ENCODE measurements at regions not wholly inside any gene's neighbourhood (a gene's known extent, or its start where the extent isn't known, plus 50 kb on each side); places are given as distances from the start of the nearest gene placed in this dataset.

- 88% methylated on average over 38 of the region's 47 CpGs; no CpG with 5 or more reads in 1 of the 2 experiments for WGBS, 2 experiments (ENCODE audit: extremely low coverage in 2 of 2, insufficient read length in 1 of 2)
- Histone ChIP-seq H3K4me3 (ENCODE audit: insufficient read depth, low read depth, low read length) (no peak overlapping the region), H2AFZ (replicated peaks; ENCODE audit: low read length, poor library complexity) (no peak overlapping the region), H3K9me3 (ENCODE audit: control insufficient read depth, insufficient read depth, low read length) (peaks cover 30% of the 10 kb centered on the region), H2AK9ac (replicated peaks; ENCODE audit: low read depth, low read length, poor library complexity) (no peak overlapping the region), H4K20me1 (ENCODE audit: insufficient read depth, low read length) (no peaks in the 10 kb centered on the region), H3K36me3 (ENCODE audit: control insufficient read depth, insufficient read depth, low read length) (no peaks in the 10 kb centered on the region), H3K4me1 (ENCODE audit: control insufficient read depth, insufficient read depth, low read length) (no peaks in the 10 kb centered on the region), H3K4me2 (ENCODE audit: low read depth, low read length) (no peak overlapping the region), H3K79me1 (ENCODE audit: low read depth in 1 of 2, low read length in 2 of 2) (no peaks in the 10 kb centered on the region), H2BK15ac (ENCODE audit: low read depth, low read length) (no peak overlapping the region), H3K9ac (ENCODE audit: low read depth, low read length) (no peak overlapping the region), H3K4ac (ENCODE audit: low read depth, low read length) (no peak overlapping the region), H3K9me1 (ENCODE audit: insufficient read depth, low read length) (no peaks in the 10 kb centered on the region), H2BK20ac (ENCODE audit: low read depth, low read length) (no peak overlapping the region), H4K8ac (ENCODE audit: low read depth in 2 of 2, low read length in 2 of 2) (no peak overlapping the region), H3K27ac (ENCODE audit: insufficient read depth, low read length) (no peak overlapping the region), H3K23ac (ENCODE audit: low read depth, low read length) (no peak overlapping the region), H2AK5ac (ENCODE audit: low read depth, low read length) (no peak overlapping the region), H2BK120ac (ENCODE audit: low read depth, low read length) (no peak overlapping the region), H3K27me3 (ENCODE audit: control insufficient read depth, insufficient read depth, low read length) (no peaks in the 10 kb centered on the region), H2BK5ac (ENCODE audit: low read depth, low read length, poor library complexity, severe bottlenecking) (no peak overlapping the region), H4K5ac (ENCODE audit: low read depth, low read length) (no peak overlapping the region), H4K91ac (ENCODE audit: insufficient read depth, low read depth, low read length) (no peak overlapping the region), H3K56ac (ENCODE audit: extremely low read depth, insufficient read depth, low read length) (no peak overlapping the region), H3K18ac (ENCODE audit: low read depth, low read length) (no peak overlapping the region), H3K14ac (replicated peaks; ENCODE audit: low read depth, low read length) (no peak overlapping the region)
- ChIA-PET POLR2A (ENCODE audit: unreplicated experiment) (no interaction called here), CTCF (no interaction called here)
- dilution Hi-C loops (cut with HindIII; ENCODE audit: low sequenced_read_pairs, unreplicated experiment) (no loop called here), in situ Hi-C loops (cut with MboI; ENCODE audit: low sequenced_read_pairs) (no loop called here), intact Hi-C loops (cut with micrococcal nuclease) (no loop called here)
- TF ChIP-seq USF2 (IDR thresholded peaks at IDR 0.05; ENCODE audit: low read depth, low read length) (no peak), POLR2A (IDR thresholded peaks at IDR 0.05; ENCODE audit: low read depth, low read length) (no peak), RCOR1 (IDR thresholded peaks at IDR 0.05; ENCODE audit: insufficient replicate concordance, low read length) (no peak), CEBPB (IDR thresholded peaks at IDR 0.05; ENCODE audit: low read depth, low read length) (no peak), CHD1 (IDR thresholded peaks at IDR 0.05; ENCODE audit: low read depth, low read length) (no peak), RAD21 (IDR thresholded peaks at IDR 0.05; ENCODE audit: low read length) (no peak), MAFK (IDR thresholded peaks at IDR 0.05; ENCODE audit: low read depth, low read length) (no peak), RFX5 (IDR thresholded peaks at IDR 0.05; ENCODE audit: low read depth, low read length) (no peak), MXI1 (IDR thresholded peaks at IDR 0.05; ENCODE audit: borderline replicate concordance, low read depth, low read length) (no peak), ELK1 (IDR thresholded peaks at IDR 0.05; ENCODE audit: borderline replicate concordance, low read depth, low read length) (no peak), MAZ (IDR thresholded peaks at IDR 0.05; ENCODE audit: borderline replicate concordance, low read depth, low read length) (no peak), SMC3 (IDR thresholded peaks at IDR 0.05; ENCODE audit: low read depth, low read length) (no peak), BHLHE40 (IDR thresholded peaks at IDR 0.05; ENCODE audit: low read depth, low read length) (no peak), NFE2L2 (IDR thresholded peaks at IDR 0.05; ENCODE audit: low read depth, low read length) (no peak)
- ATAC-seq (ENCODE audit: low read depth) (no peak), DNase-seq (no peak)
- BruUV-seq (replicated peaks) = no TSS peak
Observed at GRCh38 chr13:18943721-18944391, 237.8 kb downstream of the TUBA3C start.
